ENCODE measurements at regions not wholly inside any gene's neighbourhood (a gene's known extent, or its start where the extent isn't known, plus 50 kb on each side); places are given as distances from the start of the nearest gene placed in this dataset.

GRCh38 chr2:155747531-155747930, 585.0 kb downstream of the NR4A2 start:
- H3K4me1 ChIP-seq: no peaks in the 10 kb centered on the region
- H3K27ac ChIP-seq: no peak overlapping the region
- TF ChIP-seq POLR2A (IDR thresholded peaks at IDR 0.05) (no peak), CTCF (IDR thresholded peaks at IDR 0.05) (no peak)
- H3K4me3 ChIP-seq: no peak overlapping the region
- DNase-seq: no peak
- H3K9me3 ChIP-seq: no peaks in the 10 kb centered on the region
- no peaks in the 10 kb centered on the region for H3K36me3 ChIP-seq (ENCODE audit: low read depth, missing control alignments)
- H3K27me3 ChIP-seq: no peaks in the 10 kb centered on the region
- intact Hi-C loops (cut with DNase I; ENCODE audit: low total_unique reads): no loop called here
- WGBS, 2 donors: 87 to 95% methylated on average over 3 of the region's 3 CpGs

- no peaks in the 10 kb centered on the region for H3K4me1 ChIP-seq
- 80 to 82% methylated on average over 4 of the region's 4 CpGs for WGBS, 2 donors
These were observed 599.2 kb downstream of the NR4A2 start for GRCh38 chr2:155733091-155733853.

GRCh38 chr2:155730804-155731203, 601.7 kb downstream of the NR4A2 start:
- TF ChIP-seq CTCF (IDR thresholded peaks at IDR 0.05) (no peak), POLR2A (IDR thresholded peaks at IDR 0.05) (no peak)
- WGBS, 2 donors: 70 to 75% methylated on average over 5 of the region's 5 CpGs
- intact Hi-C loops (cut with DNase I; ENCODE audit: low total_unique reads): no loop called here
- Histone ChIP-seq H3K27ac (no peak overlapping the region), H3K4me3 (no peak overlapping the region), H3K9me3 (no peaks in the 10 kb centered on the region), H3K27me3 (no peaks in the 10 kb centered on the region), H3K36me3 (ENCODE audit: low read depth, missing control alignments) (no peaks in the 10 kb centered on the region), H3K4me1 (no peaks in the 10 kb centered on the region)
- DNase-seq: no peak

More at GRCh38 chr2:155733091-155733853, 599.2 kb downstream of the NR4A2 start:
- no peaks in the 10 kb centered on the region for H3K36me3 ChIP-seq (ENCODE audit: low read depth, missing control alignments)
- TF ChIP-seq POLR2A (IDR thresholded peaks at IDR 0.05) (no peak), CTCF (IDR thresholded peaks at IDR 0.05) (no peak)
- H3K4me3 ChIP-seq: no peak overlapping the region
- H3K27me3 ChIP-seq: no peaks in the 10 kb centered on the region
- H3K27ac ChIP-seq: no peak overlapping the region
- H3K9me3 ChIP-seq: no peaks in the 10 kb centered on the region
- intact Hi-C loops (cut with DNase I; ENCODE audit: low total_unique reads): no loop called here
- DNase-seq: no peak

GRCh38 chr2:155727187-155727895, 605.2 kb downstream of the NR4A2 start:
- Histone ChIP-seq H3K9me3 (no peaks in the 10 kb centered on the region), H3K36me3 (ENCODE audit: low read depth, missing control alignments) (no peaks in the 10 kb centered on the region), H3K27ac (no peak overlapping the region), H3K27me3 (no peaks in the 10 kb centered on the region), H3K4me3 (no peak overlapping the region), H3K4me1 (no peaks in the 10 kb centered on the region)
- intact Hi-C loops (cut with DNase I; ENCODE audit: low total_unique reads): no loop called here
- no peak for DNase-seq
- WGBS, 2 donors: 40 to 48% methylated on average over 10 of the region's 10 CpGs
- no peak for TF ChIP-seq CTCF (IDR thresholded peaks at IDR 0.05)
- TF ChIP-seq POLR2A (IDR thresholded peaks at IDR 0.05): no peak

Data from testis (tissue), 2 donors.